ENCODE measurements at regions not wholly inside any gene's neighbourhood (a gene's known extent, or its start where the extent isn't known, plus 50 kb on each side); places are given as distances from the start of the nearest gene placed in this dataset.

GRCh38 chr2:113809076-113809736 is 52.8 kb upstream of the SLC35F5 start:
- no peak for DNase-seq (ENCODE audit: extremely low spot score, unreplicated experiment)
- peaks cover 5% of the 10 kb centered on the region for H3K9me3 Mint-ChIP-seq
- H3K4me3 Mint-ChIP-seq, result no peak overlapping the region
- no peaks in the 10 kb centered on the region for H3K4me1 Mint-ChIP-seq (ENCODE audit: unreplicated experiment)
- H3K27me3 Mint-ChIP-seq, result no peaks in the 10 kb centered on the region
- no peak for TF ChIP-seq CTCF (conservative IDR thresholded peaks at IDR 0.05)
- no peak overlapping the region for H3K27ac Mint-ChIP-seq
- H3K36me3 Mint-ChIP-seq, result no peaks in the 10 kb centered on the region

- no peak for DNase-seq (ENCODE audit: extremely low spot score, unreplicated experiment)
- peaks cover 5% of the 10 kb centered on the region for H3K9me3 Mint-ChIP-seq
- no peaks in the 10 kb centered on the region for H3K36me3 Mint-ChIP-seq
- H3K4me1 Mint-ChIP-seq (ENCODE audit: unreplicated experiment), result no peaks in the 10 kb centered on the region
- H3K27ac Mint-ChIP-seq, result no peak overlapping the region
- no peak for TF ChIP-seq CTCF (conservative IDR thresholded peaks at IDR 0.05)
- no peak overlapping the region for H3K4me3 Mint-ChIP-seq
- no peaks in the 10 kb centered on the region for H3K27me3 Mint-ChIP-seq
These were observed 51.3 kb upstream of the SLC35F5 start for GRCh38 chr2:113807721-113808120.

- no peak for TF ChIP-seq CTCF (conservative IDR thresholded peaks at IDR 0.05)
- H3K36me3 Mint-ChIP-seq, result no peaks in the 10 kb centered on the region
- DNase-seq (ENCODE audit: extremely low spot score, unreplicated experiment), result no peak
- no peak overlapping the region for H3K4me3 Mint-ChIP-seq
- no peaks in the 10 kb centered on the region for H3K27me3 Mint-ChIP-seq
- H3K27ac Mint-ChIP-seq, result no peak overlapping the region
- peaks cover 5% of the 10 kb centered on the region for H3K9me3 Mint-ChIP-seq
- no peaks in the 10 kb centered on the region for H3K4me1 Mint-ChIP-seq (ENCODE audit: unreplicated experiment)
These were observed 49.9 kb upstream of the SLC35F5 start for GRCh38 chr2:113806217-113806913.

Data from type B pancreatic cell (in vitro differentiated cells).